ENCODE measurements at regions not wholly inside any gene's neighbourhood (a gene's known extent, or its start where the extent isn't known, plus 50 kb on each side); places are given as distances from the start of the nearest gene placed in this dataset.

GRCh38 chr3:35201211-35201610, 438.1 kb upstream of the ARPP21 start:
- no peak for TF ChIP-seq CTCF (IDR thresholded peaks at IDR 0.05 in 2 of 3, conservative IDR thresholded peaks at IDR 0.05 in 1 of 3; ENCODE audit: control insufficient read depth in 2 of 3, extremely low read depth in 1 of 3, insufficient read depth in 1 of 3, low read depth in 3 of 3, low read length in 3 of 3)
- no peak for TF ChIP-seq EP300 (IDR thresholded peaks at IDR 0.05; ENCODE audit: borderline replicate concordance in 1 of 2, control insufficient read depth in 1 of 2, low read depth in 2 of 2, low read length in 2 of 2)
- no peak for TF ChIP-seq TCF12 (IDR thresholded peaks at IDR 0.05; ENCODE audit: low read depth, low read length)
- no peak for TF ChIP-seq RB1 (IDR thresholded peaks at IDR 0.05; ENCODE audit: borderline replicate concordance)
- TF ChIP-seq POLR2A (IDR thresholded peaks at IDR 0.05; ENCODE audit: low read depth, low read length) = no peak
- no peak for TF ChIP-seq SP1 (IDR thresholded peaks at IDR 0.05; ENCODE audit: low read depth, low read length)
- no peak for TF ChIP-seq BRCA1 (IDR thresholded peaks at IDR 0.05; ENCODE audit: low read depth, low read length)
- no peak for TF ChIP-seq NFYA (IDR thresholded peaks at IDR 0.05; ENCODE audit: borderline replicate concordance, low read depth, low read length)
